Stomach (tissue), 8 donors: ENCODE measurements at regions not wholly inside any gene's neighbourhood (a gene's known extent, or its start where the extent isn't known, plus 50 kb on each side); places are given as distances from the start of the nearest gene placed in this dataset.

Experiments used
- DNase-seq, 2 donors: peaks; one replicate each; pipeline versions ENCODE4 v3.0.0 to v3.0.0-alpha.2; 2013 to 2019
- H3K27ac ChIP-seq, 5 donors: fragments of 200-600 bp in 4 of 5; sonication (generic) in 4 of 5; one replicate each; pipeline ENCODE4 v1.5.1; 2013 to 2019; ENCODE audit warnings: mild to moderate bottlenecking in 1 of 5, moderate library complexity in 1 of 5
- H3K27me3 ChIP-seq, 3 donors: fragments of 200-600 bp; sonication (generic); one replicate each; pipeline ENCODE4 v1.5.1; 2017 to 2019; ENCODE audit warnings: mixed run types in 1 of 3
- H3K36me3 ChIP-seq, 4 donors: fragments of 200-600 bp; sonication (generic); 1 replicate in 3 of 4; 2 replicates in 1 of 4; pipeline ENCODE4 v1.5.1; 2016 to 2019
- H3K4me1 ChIP-seq, 4 donors: fragments of 200-600 bp; sonication (generic); one replicate each; pipeline ENCODE4 v1.5.1; 2016 to 2019
- H3K4me3 ChIP-seq, 4 donors: fragments of 200-600 bp; sonication (generic) in 3 of 4; one replicate each; pipeline ENCODE4 v1.5.1; 2016 to 2019; ENCODE audit warnings: mild to moderate bottlenecking in 1 of 4
- H3K9me3 ChIP-seq, 4 donors: fragments of 200-600 bp; sonication (generic); one replicate each; pipeline ENCODE4 v1.5.1; 2016 to 2019
- EP300 ChIP-seq: sonication (generic); formaldehyde crosslinking; IDR thresholded peaks from one replicate; pipeline ENCODE4 v1.6.1; 2017; ENCODE audit warnings: antibody characterized with exemption
- POLR2A ChIP-seq, 4 donors: fragments of 450-650 bp; IDR thresholded peaks; one replicate each; pipeline ENCODE4 v1.6.1; 2016; ENCODE audit warnings: antibody characterized with exemption in 4 of 4, control low read depth in 2 of 4, mild to moderate bottlenecking in 1 of 4, moderate library complexity in 1 of 4
- POLR2AphosphoS5 ChIP-seq, 3 donors: sonication (generic); formaldehyde crosslinking; IDR thresholded peaks; one replicate each; pipeline ENCODE4 v1.6.1; 2016; ENCODE audit warnings: antibody characterized with exemption in 3 of 3
- WGBS, 5 donors: extraction: QIAGEN DNeasy Blood & Tissue Kit in 3 of 5; methylation state at CpG; one replicate each; pipeline versions ENCODE4 v1.1.5 to v1.1.7; 2013 to 2018; 5-methylcytosine and 5-hydroxymethylcytosine counted together
- intact Hi-C: fragments of 100-400 bp; cut with DNase I; formaldehyde crosslinking; loops from one replicate; pipeline ENCODE4 v1.15.1; 2023; ENCODE audit warnings: low total_unique reads
- TF ChIP-seq, protein P1 (sequence below), 7 experiments: fragments of 450-650 bp in 4 of 7; fragments of 200-600 bp in 3 of 7; sonication (generic) in 3 of 7; IDR thresholded peaks; one replicate each; pipeline ENCODE4 v1.5.1; 2016 to 2019; ENCODE audit warnings: antibody characterized with exemption in 7 of 7, control low read depth in 2 of 7, mild to moderate bottlenecking in 1 of 7
- donor health status: healthy with polysubstance abuse.
- donor health status: Bipolar disorder and iron deficiency.
- donor health status: healthy.

DNA sequence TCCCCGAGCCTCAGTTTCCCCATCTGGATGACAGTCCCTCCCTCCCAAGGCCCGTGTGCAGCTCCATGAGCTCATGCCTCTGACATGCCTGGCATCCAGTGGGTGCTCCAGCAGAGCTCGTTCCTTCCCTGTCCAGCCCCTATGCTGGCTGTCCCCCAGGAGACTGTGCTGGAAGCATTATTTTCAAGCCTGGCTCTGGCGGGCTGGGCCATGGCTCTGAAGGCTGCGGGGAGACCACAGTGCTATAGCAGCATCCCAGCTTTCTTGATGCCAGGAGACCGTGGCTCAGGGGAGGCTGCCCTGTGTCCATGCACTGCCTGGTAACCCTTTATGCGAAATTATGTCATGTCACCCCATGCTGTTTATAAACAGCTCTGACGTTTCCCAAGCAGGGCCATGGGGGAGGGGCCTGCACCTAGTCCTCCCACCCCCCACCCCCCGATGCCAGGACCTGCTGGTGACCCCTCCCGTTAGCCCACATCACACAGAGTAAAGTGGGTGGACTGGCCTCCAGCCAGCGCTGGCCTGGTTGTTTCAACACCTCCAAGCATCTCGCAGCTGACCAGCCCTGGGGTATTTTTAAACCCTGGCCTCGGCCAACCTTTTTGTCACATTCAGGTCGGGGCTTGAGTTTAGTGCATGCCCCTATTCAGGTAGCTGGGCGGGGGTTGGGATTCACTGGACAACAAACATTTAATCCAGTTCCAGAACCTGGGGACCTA lies 105.9 kb upstream of the ZNF716 start:
- Histone ChIP-seq H3K36me3 (no peaks in the 10 kb centered on the region), H3K9me3 (peaks cover 0 to 96% (median 50%) of the 10 kb centered on the region in 4 donors), H3K27me3 (no peaks in the 10 kb centered on the region), H3K4me3 (no peak overlapping the region), H3K4me1 (no peaks in the 10 kb centered on the region), H3K27ac (no peak overlapping the region)
- 68 to 75% (median 72%) methylated on average over 13 to 15 of the region's 15 CpGs for WGBS, 5 donors
- intact Hi-C loops, result no loop called here
- DNase-seq, result no peak
- no peak for TF ChIP-seq POLR2AphosphoS5 (IDR thresholded peaks at IDR 0.05)
- TF ChIP-seq, protein P1, sequence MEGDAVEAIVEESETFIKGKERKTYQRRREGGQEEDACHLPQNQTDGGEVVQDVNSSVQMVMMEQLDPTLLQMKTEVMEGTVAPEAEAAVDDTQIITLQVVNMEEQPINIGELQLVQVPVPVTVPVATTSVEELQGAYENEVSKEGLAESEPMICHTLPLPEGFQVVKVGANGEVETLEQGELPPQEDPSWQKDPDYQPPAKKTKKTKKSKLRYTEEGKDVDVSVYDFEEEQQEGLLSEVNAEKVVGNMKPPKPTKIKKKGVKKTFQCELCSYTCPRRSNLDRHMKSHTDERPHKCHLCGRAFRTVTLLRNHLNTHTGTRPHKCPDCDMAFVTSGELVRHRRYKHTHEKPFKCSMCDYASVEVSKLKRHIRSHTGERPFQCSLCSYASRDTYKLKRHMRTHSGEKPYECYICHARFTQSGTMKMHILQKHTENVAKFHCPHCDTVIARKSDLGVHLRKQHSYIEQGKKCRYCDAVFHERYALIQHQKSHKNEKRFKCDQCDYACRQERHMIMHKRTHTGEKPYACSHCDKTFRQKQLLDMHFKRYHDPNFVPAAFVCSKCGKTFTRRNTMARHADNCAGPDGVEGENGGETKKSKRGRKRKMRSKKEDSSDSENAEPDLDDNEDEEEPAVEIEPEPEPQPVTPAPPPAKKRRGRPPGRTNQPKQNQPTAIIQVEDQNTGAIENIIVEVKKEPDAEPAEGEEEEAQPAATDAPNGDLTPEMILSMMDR (IDR thresholded peaks at IDR 0.05), result no peak
- no peak for TF ChIP-seq EP300
- TF ChIP-seq POLR2A (IDR thresholded peaks at IDR 0.05), result no peak

DNA sequence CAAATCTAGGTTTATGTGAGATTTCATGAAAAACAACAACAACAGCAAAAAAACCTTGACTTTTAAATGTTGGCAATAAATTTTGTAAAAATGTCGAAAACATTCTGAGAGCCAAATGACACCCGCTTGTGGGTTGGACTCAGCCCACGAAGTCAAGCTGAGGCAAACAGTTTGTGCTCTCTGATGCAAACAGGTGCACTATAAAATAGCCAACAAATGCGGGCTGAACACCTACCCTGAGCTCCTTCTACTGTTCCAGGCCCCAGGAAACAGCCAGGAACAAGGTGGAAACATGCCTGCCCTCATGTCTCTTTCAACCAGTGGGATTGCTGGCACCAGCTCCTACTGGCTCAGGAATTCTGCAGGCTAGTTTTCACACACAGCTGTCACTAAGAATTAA lies 105.0 kb upstream of the ZNF716 start:
- WGBS, 5 donors, result 59 to 80% (median 76%) methylated on average over 4 of the region's 4 CpGs
- Histone ChIP-seq H3K9me3 (peaks cover 0 to 96% (median 53%) of the 10 kb centered on the region in 4 donors), H3K27ac (no peak overlapping the region), H3K4me3 (no peak overlapping the region), H3K4me1 (no peaks in the 10 kb centered on the region), H3K27me3 (no peaks in the 10 kb centered on the region), H3K36me3 (no peaks in the 10 kb centered on the region)
- DNase-seq, result no peak
- intact Hi-C loops, result no loop called here
- no peak for TF ChIP-seq POLR2A (IDR thresholded peaks at IDR 0.05)
- TF ChIP-seq, protein P1 (IDR thresholded peaks at IDR 0.05), result no peak
- no peak for TF ChIP-seq POLR2AphosphoS5 (IDR thresholded peaks at IDR 0.05)
- TF ChIP-seq EP300, result no peak

DNA sequence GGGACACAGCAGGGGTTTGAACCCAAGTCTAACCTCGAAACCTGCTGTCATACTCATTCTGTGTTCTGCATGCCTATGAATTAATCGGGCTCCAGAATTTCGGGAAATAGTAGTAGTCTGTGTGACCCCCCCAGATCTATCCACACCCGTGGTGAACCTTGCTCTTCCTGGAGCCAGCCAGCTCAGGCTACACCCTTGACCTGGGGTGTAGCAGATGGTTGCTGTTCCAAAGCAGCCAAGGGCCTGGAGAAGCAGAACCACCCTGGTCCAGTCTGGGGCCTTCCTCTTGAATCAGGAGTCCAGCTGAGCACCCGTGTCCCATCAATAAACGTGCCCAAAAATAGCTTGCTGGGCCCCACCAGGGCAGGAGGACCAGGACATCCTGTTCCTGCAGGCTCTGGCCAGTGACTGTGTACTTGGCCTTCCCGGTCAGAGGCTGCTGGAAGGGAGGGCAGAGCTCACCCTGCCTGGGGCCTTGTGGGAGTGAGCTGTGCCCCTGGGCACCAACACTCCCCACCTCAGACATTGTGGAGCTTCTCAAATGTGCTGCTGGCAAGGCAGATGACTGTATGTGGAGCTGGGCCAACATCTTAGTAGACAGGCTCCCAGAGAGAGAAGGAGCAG lies 101.2 kb upstream of the ZNF716 start:
- H3K4me3 ChIP-seq, result no peak overlapping the region
- TF ChIP-seq EP300 (no peak), POLR2AphosphoS5 (IDR thresholded peaks at IDR 0.05) (no peak), POLR2A (IDR thresholded peaks at IDR 0.05) (no peak)
- TF ChIP-seq, protein P1 (IDR thresholded peaks at IDR 0.05), result no peak
- no peaks in the 10 kb centered on the region for H3K4me1 ChIP-seq
- no peaks in the 10 kb centered on the region for H3K36me3 ChIP-seq
- intact Hi-C loops, result no loop called here
- WGBS, 5 donors, result 53 to 68% (median 59%) methylated on average over 6 to 7 of the region's 7 CpGs
- peaks cover 0 to 97% (median 57%) of the 10 kb centered on the region in 4 donors for H3K9me3 ChIP-seq
- no peak overlapping the region for H3K27ac ChIP-seq
- DNase-seq, result no peak
- no peaks in the 10 kb centered on the region for H3K27me3 ChIP-seq

DNA sequence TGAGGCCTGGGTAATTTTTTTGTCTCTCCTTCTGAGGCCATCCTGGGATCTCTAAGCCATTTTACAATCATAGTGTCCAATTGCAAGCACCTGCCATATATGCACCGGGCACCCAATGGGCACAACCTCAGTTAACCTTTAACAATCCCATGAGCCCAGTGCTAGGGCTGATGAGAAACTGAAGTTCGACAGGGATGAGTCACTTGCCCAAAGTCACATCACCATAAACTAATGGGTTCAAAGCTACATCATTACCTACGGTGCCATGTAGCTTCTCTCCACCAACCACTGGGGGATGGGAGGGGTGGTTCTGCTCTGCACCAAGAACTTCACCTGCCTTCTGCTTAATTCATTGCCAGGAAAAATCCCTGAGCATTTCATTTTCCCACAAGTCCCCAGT lies 95.8 kb upstream of the ZNF716 start:
- Histone ChIP-seq H3K4me1 (no peaks in the 10 kb centered on the region), H3K4me3 (no peak overlapping the region), H3K9me3 (peaks cover 0 to 95% (median 57%) of the 10 kb centered on the region in 4 donors), H3K36me3 (no peaks in the 10 kb centered on the region), H3K27ac (no peak overlapping the region), H3K27me3 (no peaks in the 10 kb centered on the region)
- DNase-seq, result no peak
- WGBS, 5 donors, result 70 to 83% (median 82%) methylated on average over 3 of the region's 3 CpGs
- no peak for TF ChIP-seq POLR2AphosphoS5 (IDR thresholded peaks at IDR 0.05)
- no peak for TF ChIP-seq POLR2A (IDR thresholded peaks at IDR 0.05)
- no peak for TF ChIP-seq EP300
- TF ChIP-seq, protein P1 (IDR thresholded peaks at IDR 0.05), result no peak
- intact Hi-C loops, result loop anchor here (10.0 kb wide), 1 partner anchor 49 kb away; no protein-coding TSS in a partner anchor
